ENCODE measurements at regions not wholly inside any gene's neighbourhood (a gene's known extent, or its start where the extent isn't known, plus 50 kb on each side); places are given as distances from the start of the nearest gene placed in this dataset.

DNA sequence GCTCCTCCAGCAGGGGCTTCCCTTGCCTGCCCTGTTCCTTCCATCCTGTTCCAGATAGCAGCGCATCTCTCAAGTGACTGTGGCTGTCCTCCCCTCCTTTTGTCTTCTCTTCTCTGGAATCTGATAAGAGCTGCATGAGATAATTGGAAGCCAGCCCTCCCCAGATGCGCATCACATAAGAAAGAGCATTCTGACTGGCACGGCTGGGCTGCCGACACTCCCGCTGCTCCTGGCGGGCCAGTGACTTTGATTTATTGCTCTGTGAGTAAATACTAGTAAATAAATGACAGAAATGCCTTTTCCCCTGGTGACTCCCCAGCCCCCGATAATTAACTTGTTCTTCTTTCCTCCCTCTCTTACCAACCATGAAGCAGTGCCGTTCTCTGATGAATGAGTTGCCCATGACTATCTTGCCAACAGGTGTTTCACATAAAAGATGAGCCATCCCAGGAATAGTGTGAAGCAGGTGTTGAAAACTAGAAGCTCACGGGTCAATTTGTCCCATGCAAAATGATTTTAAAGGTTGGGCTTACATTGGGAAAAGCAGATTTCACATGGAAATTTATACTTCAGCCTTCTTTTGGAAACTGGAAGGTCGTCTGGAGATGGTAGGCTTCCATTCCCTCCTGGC is 212.3 kb downstream of the ERCC6L2 start:
- no peak for FAIRE-seq
- dilution Hi-C loops (cut with MboI; ENCODE audit: extremely low pct_ligation_motif_present, low sequenced_read_pairs) (no loop called here), intact Hi-C loops (cut with micrococcal nuclease) (no loop called here)
- Histone ChIP-seq H2AFZ (ENCODE audit: low read depth, low read length) (no peak overlapping the region), H3K27ac (ENCODE audit: insufficient read depth, low read depth, low read length) (no peak overlapping the region), H3K4me2 (ENCODE audit: insufficient read depth, low read length) (no peak overlapping the region), H3K4me3 (replicated peaks in 1 of 3; ENCODE audit: insufficient read depth in 1 of 3, low read depth in 1 of 3, low read length in 3 of 3) (no peak overlapping the region), H3K4me1 (ENCODE audit: control insufficient read depth, extremely low read depth, insufficient read depth, low read length) (no peaks in the 10 kb centered on the region), H3K79me2 (ENCODE audit: control insufficient read depth, insufficient read depth, low read length) (no peaks in the 10 kb centered on the region), H3K36me3 (ENCODE audit: control insufficient read depth in 2 of 2, extremely low read depth in 1 of 2, insufficient read depth in 2 of 2, low read length in 2 of 2) (no peaks in the 10 kb centered on the region), H3K9ac (replicated peaks; ENCODE audit: extremely low read depth, insufficient read depth, low read length) (no peak overlapping the region), H3K9me1 (replicated peaks; ENCODE audit: control insufficient read depth, extremely low read depth, insufficient read depth, low read length) (no peaks in the 10 kb centered on the region), H3K9me3 (replicated peaks; ENCODE audit: control insufficient read depth, insufficient read depth, low read length) (no peaks in the 10 kb centered on the region), H4K20me1 (replicated peaks; ENCODE audit: control insufficient read depth, extremely low read depth, insufficient read depth, low read length) (no peaks in the 10 kb centered on the region), H3K27me3 (ENCODE audit: control insufficient read depth in 2 of 2, insufficient read depth in 2 of 2, low read length in 2 of 2) (peaks cover 0 to 4% of the 10 kb centered on the region in 2 experiments)
- no peak for DNase-seq (ENCODE audit: low read depth, low spot score)
- BruUV-seq (replicated peaks), result no TSS peak
- TF ChIP-seq FOS (IDR thresholded peaks at IDR 0.05; ENCODE audit: borderline replicate concordance, insufficient read depth, low read length) (no peak), EZH2 (IDR thresholded peaks at IDR 0.05; ENCODE audit: borderline replicate concordance, low read depth, low read length, severe bottlenecking) (no peak), JUN (IDR thresholded peaks at IDR 0.05; ENCODE audit: borderline replicate concordance, insufficient read depth, insufficient read length, low read depth) (no peak), POLR2A (IDR thresholded peaks at IDR 0.05; ENCODE audit: low read depth, low read length) (no peak), MYC (IDR thresholded peaks at IDR 0.05; ENCODE audit: low read depth, low read length) (no peak), GATA2 (IDR thresholded peaks at IDR 0.05; ENCODE audit: insufficient read depth, insufficient read length, low read depth, low read length) (no peak), POLR2AphosphoS5 (IDR thresholded peaks at IDR 0.05; ENCODE audit: insufficient read depth, low read depth, low read length) (no peak), MAX (IDR thresholded peaks at IDR 0.05; ENCODE audit: insufficient read depth, insufficient read length) (no peak)
- TF ChIP-seq, protein P1, sequence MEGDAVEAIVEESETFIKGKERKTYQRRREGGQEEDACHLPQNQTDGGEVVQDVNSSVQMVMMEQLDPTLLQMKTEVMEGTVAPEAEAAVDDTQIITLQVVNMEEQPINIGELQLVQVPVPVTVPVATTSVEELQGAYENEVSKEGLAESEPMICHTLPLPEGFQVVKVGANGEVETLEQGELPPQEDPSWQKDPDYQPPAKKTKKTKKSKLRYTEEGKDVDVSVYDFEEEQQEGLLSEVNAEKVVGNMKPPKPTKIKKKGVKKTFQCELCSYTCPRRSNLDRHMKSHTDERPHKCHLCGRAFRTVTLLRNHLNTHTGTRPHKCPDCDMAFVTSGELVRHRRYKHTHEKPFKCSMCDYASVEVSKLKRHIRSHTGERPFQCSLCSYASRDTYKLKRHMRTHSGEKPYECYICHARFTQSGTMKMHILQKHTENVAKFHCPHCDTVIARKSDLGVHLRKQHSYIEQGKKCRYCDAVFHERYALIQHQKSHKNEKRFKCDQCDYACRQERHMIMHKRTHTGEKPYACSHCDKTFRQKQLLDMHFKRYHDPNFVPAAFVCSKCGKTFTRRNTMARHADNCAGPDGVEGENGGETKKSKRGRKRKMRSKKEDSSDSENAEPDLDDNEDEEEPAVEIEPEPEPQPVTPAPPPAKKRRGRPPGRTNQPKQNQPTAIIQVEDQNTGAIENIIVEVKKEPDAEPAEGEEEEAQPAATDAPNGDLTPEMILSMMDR (IDR thresholded peaks at IDR 0.05; ENCODE audit: extremely low read depth in 1 of 2, insufficient read depth in 1 of 2, low read depth in 1 of 2, low read length in 2 of 2), result no peak
- ChIA-PET POLR2A (no interaction called here), CTCF (interaction anchor here (1.0 kb wide), 1 partner anchor 9 kb away, joined by 3 read pairs; no protein-coding TSS in a partner anchor)

All from endothelial cell of umbilical vein (primary cell).